ENCODE measurements at regions not wholly inside any gene's neighbourhood (a gene's known extent, or its start where the extent isn't known, plus 50 kb on each side); places are given as distances from the start of the nearest gene placed in this dataset.

DNA sequence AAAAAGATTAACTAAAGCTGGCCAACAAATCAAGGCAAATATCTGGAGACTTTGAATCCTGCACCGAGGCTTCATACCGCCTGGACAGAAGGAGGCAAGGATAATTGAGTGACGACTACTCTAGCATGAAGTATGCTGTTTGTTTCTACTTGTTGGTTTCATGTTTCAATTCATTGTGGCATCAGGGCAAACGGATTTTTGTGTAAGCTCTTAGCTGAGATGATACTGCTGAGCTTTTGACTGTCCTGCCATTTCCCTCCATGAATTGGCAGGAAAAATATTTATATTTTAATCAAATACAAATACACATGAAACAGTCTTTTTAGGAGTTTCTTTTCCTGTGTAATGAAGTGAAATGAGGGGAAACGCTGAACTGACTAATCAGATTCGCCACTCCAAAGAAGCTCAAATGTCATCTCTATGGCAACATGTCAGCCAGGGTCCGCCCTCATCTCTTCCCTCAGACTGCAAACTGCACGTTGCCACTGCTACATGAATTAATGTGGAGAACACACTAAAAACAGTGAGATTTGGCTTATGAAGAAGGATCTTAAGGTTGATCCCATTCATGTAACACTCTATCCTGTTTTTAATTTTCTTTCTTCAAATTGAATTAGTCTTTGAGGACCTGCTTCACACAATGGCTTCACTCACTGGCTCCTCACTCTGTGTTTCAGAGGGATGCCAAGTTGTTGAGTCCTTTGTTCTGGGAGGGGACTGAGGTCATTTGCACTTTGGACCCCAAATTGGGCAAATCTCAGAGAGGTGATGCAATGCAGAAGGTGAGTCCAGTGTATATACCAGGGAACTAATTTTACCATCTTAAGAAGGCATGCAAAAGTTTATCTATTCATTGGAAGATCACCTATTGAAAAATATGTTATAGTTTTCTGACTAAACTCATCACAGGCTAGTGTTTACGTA, 149.6 kb upstream of the MID1 start:
- Histone ChIP-seq H3K4me2 (ENCODE audit: insufficient read depth in 1 of 2, low read depth in 2 of 2, low read length in 2 of 2) (peak overlapping the region; percentile 11 to 38; a peak in 3 of 4 replicates), H2BK15ac (ENCODE audit: low read length) (no peak overlapping the region), H3K14ac (ENCODE audit: insufficient read length) (no peak overlapping the region), H3K56ac (replicated peaks; ENCODE audit: insufficient read length, low read depth, low read length) (no peak overlapping the region), H4K5ac (ENCODE audit: insufficient read length, low read depth, low read length) (no peak overlapping the region), H3K4ac (replicated peaks; ENCODE audit: insufficient read length, low read depth, low read length) (no peak overlapping the region), H3K27me3 (replicated peaks in 1 of 4; ENCODE audit: control insufficient read depth in 3 of 4, extremely low read depth in 1 of 4, insufficient read depth in 3 of 4, low read length in 3 of 4) (no peaks in the 10 kb centered on the region), H4K8ac (ENCODE audit: extremely low read depth, insufficient read depth, low read length) (no peak overlapping the region), H2BK12ac (ENCODE audit: low read depth, low read length) (no peak overlapping the region), H3K4me3 (ENCODE audit: extremely low read depth in 1 of 4, insufficient read depth in 2 of 4, low read depth in 3 of 4, low read length in 4 of 4) (peak overlapping the region in 1 of 4 experiments; percentile 30; a peak in 1 of 8 replicates), H3K79me2 (ENCODE audit: control insufficient read depth in 1 of 2, insufficient read depth in 2 of 2, low read length in 2 of 2) (no peaks in the 10 kb centered on the region), H4K91ac (replicated peaks; ENCODE audit: insufficient read length, low read length) (no peak overlapping the region), H4K20me1 (replicated peaks in 1 of 2; ENCODE audit: control insufficient read depth in 1 of 2, insufficient read depth in 2 of 2, low read length in 2 of 2) (no peaks in the 10 kb centered on the region), H3K23ac (ENCODE audit: insufficient read length) (no peak overlapping the region), H3K23me2 (ENCODE audit: low read depth, low read length) (no peaks in the 10 kb centered on the region), H3K79me1 (ENCODE audit: low read depth, low read length) (no peaks in the 10 kb centered on the region), H2BK20ac (ENCODE audit: low read length) (no peak overlapping the region), H3K4me1 (replicated peaks in 1 of 4; ENCODE audit: control insufficient read depth in 3 of 4, insufficient read depth in 4 of 4, low read length in 3 of 4) (peaks cover 0 to 3% (median 0%) of the 10 kb centered on the region in 4 experiments; a peak in 2 of 7 replicates), H3K18ac (ENCODE audit: extremely low read depth, low read length) (no peak overlapping the region), H2AFZ (ENCODE audit: low read length) (peak overlapping the region; percentile 90; the same call in 1 of the 2 replicates), H2AK5ac (ENCODE audit: low read depth, low read length) (no peak overlapping the region), H3K9me3 (ENCODE audit: insufficient read depth in 2 of 2, low read depth in 1 of 2, low read length in 1 of 2) (no peaks in the 10 kb centered on the region), H3K9ac (replicated peaks in 1 of 4; ENCODE audit: extremely low read depth in 1 of 4, low read depth in 3 of 4, low read length in 3 of 4) (no peak overlapping the region), H2BK5ac (ENCODE audit: low read depth, low read length) (no peak overlapping the region), H3K27ac (ENCODE audit: low read depth, low read length) (no peak overlapping the region), H2BK120ac (replicated peaks; ENCODE audit: low read depth, low read length) (no peak overlapping the region), H3K36me3 (ENCODE audit: control insufficient read depth in 2 of 4, insufficient read depth in 4 of 4, low read length in 3 of 4) (no peaks in the 10 kb centered on the region)
- ChIA-PET CTCF (ENCODE audit: partially characterized antibody) (interaction anchor here (0.6 to 3.5 kb wide), 14 partner anchors 9 to 580 kb away, joined by 3 to 30 read pairs (median 3); no protein-coding TSS in a partner anchor), POLR2A (ENCODE audit: partially characterized antibody) (interaction anchor here (0.6 to 1.1 kb wide), 3 partner anchors 9 to 61 kb away, joined by 3 read pairs; no protein-coding TSS in a partner anchor)
- FAIRE-seq (no peak), DNase-seq (ENCODE audit: low read depth in 1 of 2, low spot score in 2 of 2) (no peak)
- 51% methylated on average over 9 of the region's 9 CpGs; no CpG with 5 or more reads in 1 of the 2 experiments for WGBS, 2 experiments (ENCODE audit: extremely low coverage in 1 of 2, insufficient coverage in 1 of 2, insufficient read length in 1 of 2, insufficient replicate concordance in 2 of 2, low coverage in 1 of 2, low lambda C conversion rate in 2 of 2, missing lambda C conversion rate in 1 of 2)
- TF ChIP-seq SP1 (IDR thresholded peaks at IDR 0.05; ENCODE audit: low read depth, low read length) (no peak), HDAC2 (IDR thresholded peaks at IDR 0.05; ENCODE audit: borderline replicate concordance in 1 of 2, low read depth in 2 of 2, low read length in 2 of 2) (no peak), CEBPB (IDR thresholded peaks at IDR 0.05; ENCODE audit: low read depth, low read length) (no peak), FOSL1 (IDR thresholded peaks at IDR 0.05; ENCODE audit: insufficient read depth, low read depth, low read length) (no peak), POLR2A (IDR thresholded peaks at IDR 0.05; ENCODE audit: control extremely low read depth in 1 of 2, low read depth in 2 of 2, low read length in 2 of 2) (no peak), EZH2 (IDR thresholded peaks at IDR 0.05; ENCODE audit: low read depth, low read length, severe bottlenecking) (no peak), SAP30 (IDR thresholded peaks at IDR 0.05; ENCODE audit: insufficient read depth, insufficient replicate concordance, low read length) (no peak), SP2 (IDR thresholded peaks at IDR 0.05; ENCODE audit: low read length) (no peak), KDM4A (IDR thresholded peaks at IDR 0.05; ENCODE audit: low read depth, low read length, severe bottlenecking) (no peak), ZNF274 (IDR thresholded peaks at IDR 0.05; ENCODE audit: borderline replicate concordance, extremely low read depth, low read length) (no peak), BCL11A (IDR thresholded peaks at IDR 0.05; ENCODE audit: low read depth in 2 of 2, low read length in 2 of 2) (no peak), TEAD4 (IDR thresholded peaks at IDR 0.05; ENCODE audit: low read depth, low read length) (no peak)
